ENCODE measurements at regions not wholly inside any gene's neighbourhood (a gene's known extent, or its start where the extent isn't known, plus 50 kb on each side); places are given as distances from the start of the nearest gene placed in this dataset.

DNA sequence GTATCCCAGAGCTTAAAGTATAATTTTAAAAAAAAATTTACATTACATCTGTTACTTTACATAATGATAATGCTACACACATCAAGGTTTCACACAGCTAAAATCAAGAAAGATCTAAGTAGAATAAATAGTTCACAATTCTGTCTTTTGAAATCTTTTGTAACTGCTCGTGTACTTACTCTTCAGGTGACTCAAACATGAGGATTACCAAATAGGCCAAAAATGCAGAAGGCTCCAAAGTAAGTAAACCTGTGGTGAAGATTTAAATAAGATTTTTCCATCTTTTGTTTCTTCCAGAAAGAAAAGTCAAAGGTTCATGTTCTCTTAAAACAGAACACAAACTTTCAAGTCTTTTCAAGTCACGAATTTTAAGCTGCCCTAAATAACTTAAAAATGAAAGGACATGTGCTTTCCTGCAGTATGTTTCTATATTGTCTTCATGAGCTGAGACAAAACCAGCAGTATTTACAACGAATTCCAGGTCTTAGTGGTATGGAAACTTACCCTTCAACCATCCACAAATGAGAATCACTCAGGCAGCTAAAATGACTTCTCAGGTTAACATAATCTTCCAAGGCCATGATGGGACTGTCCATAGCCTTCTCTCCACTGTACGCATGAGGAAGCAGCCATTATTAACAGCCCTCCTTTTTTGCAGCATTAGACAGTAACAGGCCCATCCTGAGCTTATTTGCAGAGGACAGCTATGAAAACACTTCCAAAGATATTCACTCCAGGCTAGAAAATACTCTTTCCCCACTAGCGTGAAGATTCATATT is 172.8 kb upstream of the EDNRA start:
- Histone ChIP-seq H3K4me3 (ENCODE audit: low read depth in 1 of 2, low read length in 2 of 2) (no peak overlapping the region), H3K36me3 (ENCODE audit: control insufficient read depth in 2 of 2, insufficient read depth in 2 of 2, low read length in 1 of 2) (no peaks in the 10 kb centered on the region), H3K9me3 (ENCODE audit: control insufficient read depth in 2 of 2, insufficient read depth in 1 of 2, low read depth in 1 of 2, low read length in 1 of 2) (no peaks in the 10 kb centered on the region), H3K27ac (ENCODE audit: low read depth in 2 of 2, low read length in 1 of 2) (no peak overlapping the region), H3K4me1 (ENCODE audit: control insufficient read depth in 2 of 2, insufficient read depth in 2 of 2, low read length in 1 of 2) (no peaks in the 10 kb centered on the region), H3K27me3 (ENCODE audit: control insufficient read depth in 1 of 2, insufficient read depth in 2 of 2, low read length in 2 of 2) (no peaks in the 10 kb centered on the region)
- 57 to 65% methylated on average over 5 of the region's 5 CpGs for WGBS, 2 donors

GRCh38 chr4:147309434-147309833 is 171.5 kb upstream of the EDNRA start:
- H3K27me3 ChIP-seq (ENCODE audit: control insufficient read depth in 1 of 2, insufficient read depth in 2 of 2, low read length in 2 of 2) = no peaks in the 10 kb centered on the region
- WGBS, 2 donors = 43 to 46% methylated on average over 4 of the region's 4 CpGs
- H3K36me3 ChIP-seq (ENCODE audit: control insufficient read depth in 2 of 2, insufficient read depth in 2 of 2, low read length in 1 of 2) = no peaks in the 10 kb centered on the region
- H3K27ac ChIP-seq (ENCODE audit: low read depth in 2 of 2, low read length in 1 of 2) = no peak overlapping the region
- no peak overlapping the region for H3K4me3 ChIP-seq (ENCODE audit: low read depth in 1 of 2, low read length in 2 of 2)
- H3K9me3 ChIP-seq (ENCODE audit: control insufficient read depth in 2 of 2, insufficient read depth in 1 of 2, low read depth in 1 of 2, low read length in 1 of 2) = no peaks in the 10 kb centered on the region
- H3K4me1 ChIP-seq (ENCODE audit: control insufficient read depth in 2 of 2, insufficient read depth in 2 of 2, low read length in 1 of 2) = no peaks in the 10 kb centered on the region

DNA sequence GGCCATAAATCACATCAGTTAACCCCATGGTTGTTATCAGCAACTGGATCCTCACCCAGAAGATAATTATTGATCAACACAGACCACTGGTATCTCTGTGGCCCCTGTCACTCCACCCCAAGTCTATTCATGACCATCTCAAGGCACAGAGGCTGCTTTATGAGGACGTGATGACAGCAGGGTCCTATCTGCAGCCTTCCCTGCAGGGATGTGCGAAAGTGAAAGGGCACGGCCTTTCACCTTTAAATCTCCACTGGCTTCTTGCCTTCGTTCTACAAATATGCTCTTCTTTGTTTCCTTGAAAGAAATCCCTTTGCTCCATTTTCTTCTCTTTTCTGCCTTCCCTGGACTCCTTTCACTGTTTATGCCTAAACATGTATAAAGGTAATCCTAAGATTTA is 170.6 kb upstream of the EDNRA start:
- Histone ChIP-seq H3K36me3 (ENCODE audit: control insufficient read depth in 2 of 2, insufficient read depth in 2 of 2, low read length in 1 of 2) (no peaks in the 10 kb centered on the region), H3K4me1 (ENCODE audit: control insufficient read depth in 2 of 2, insufficient read depth in 2 of 2, low read length in 1 of 2) (no peaks in the 10 kb centered on the region), H3K9me3 (ENCODE audit: control insufficient read depth in 2 of 2, insufficient read depth in 1 of 2, low read depth in 1 of 2, low read length in 1 of 2) (no peaks in the 10 kb centered on the region), H3K4me3 (ENCODE audit: low read depth in 1 of 2, low read length in 2 of 2) (no peak overlapping the region), H3K27me3 (ENCODE audit: control insufficient read depth in 1 of 2, insufficient read depth in 2 of 2, low read length in 2 of 2) (no peaks in the 10 kb centered on the region), H3K27ac (ENCODE audit: low read depth in 2 of 2, low read length in 1 of 2) (no peak overlapping the region)
- 58 to 59% methylated on average over 4 of the region's 4 CpGs for WGBS, 2 donors

DNA sequence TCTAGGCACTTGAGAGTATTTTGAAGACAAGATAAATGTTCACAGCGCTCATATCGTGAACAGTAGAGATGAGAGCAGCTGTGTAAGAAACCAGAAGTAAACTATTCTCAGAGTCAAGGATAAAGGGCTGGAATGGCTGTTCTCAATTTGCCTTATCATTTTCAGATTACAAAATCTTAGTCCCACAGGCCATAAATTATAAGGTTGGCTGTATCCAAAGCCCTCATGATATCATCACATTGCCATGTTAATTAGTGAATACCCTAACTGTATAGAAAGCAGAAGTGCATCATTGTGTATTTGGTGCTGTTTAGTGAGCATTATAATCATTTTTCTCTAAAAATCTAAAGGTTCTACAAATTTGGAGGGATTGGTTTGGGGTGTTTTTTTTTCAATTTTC is 168.9 kb upstream of the EDNRA start:
- H3K27ac ChIP-seq (ENCODE audit: low read depth in 2 of 2, low read length in 1 of 2) = no peak overlapping the region
- no peak overlapping the region for H3K4me3 ChIP-seq (ENCODE audit: low read depth in 1 of 2, low read length in 2 of 2)
- WGBS, 2 donors = 84 to 89% methylated on average over 2 of the region's 2 CpGs
- H3K9me3 ChIP-seq (ENCODE audit: control insufficient read depth in 2 of 2, insufficient read depth in 1 of 2, low read depth in 1 of 2, low read length in 1 of 2) = no peaks in the 10 kb centered on the region
- no peaks in the 10 kb centered on the region for H3K36me3 ChIP-seq (ENCODE audit: control insufficient read depth in 2 of 2, insufficient read depth in 2 of 2, low read length in 1 of 2)
- H3K27me3 ChIP-seq (ENCODE audit: control insufficient read depth in 1 of 2, insufficient read depth in 2 of 2, low read length in 2 of 2) = no peaks in the 10 kb centered on the region
- no peaks in the 10 kb centered on the region for H3K4me1 ChIP-seq (ENCODE audit: control insufficient read depth in 2 of 2, insufficient read depth in 2 of 2, low read length in 1 of 2)

DNA sequence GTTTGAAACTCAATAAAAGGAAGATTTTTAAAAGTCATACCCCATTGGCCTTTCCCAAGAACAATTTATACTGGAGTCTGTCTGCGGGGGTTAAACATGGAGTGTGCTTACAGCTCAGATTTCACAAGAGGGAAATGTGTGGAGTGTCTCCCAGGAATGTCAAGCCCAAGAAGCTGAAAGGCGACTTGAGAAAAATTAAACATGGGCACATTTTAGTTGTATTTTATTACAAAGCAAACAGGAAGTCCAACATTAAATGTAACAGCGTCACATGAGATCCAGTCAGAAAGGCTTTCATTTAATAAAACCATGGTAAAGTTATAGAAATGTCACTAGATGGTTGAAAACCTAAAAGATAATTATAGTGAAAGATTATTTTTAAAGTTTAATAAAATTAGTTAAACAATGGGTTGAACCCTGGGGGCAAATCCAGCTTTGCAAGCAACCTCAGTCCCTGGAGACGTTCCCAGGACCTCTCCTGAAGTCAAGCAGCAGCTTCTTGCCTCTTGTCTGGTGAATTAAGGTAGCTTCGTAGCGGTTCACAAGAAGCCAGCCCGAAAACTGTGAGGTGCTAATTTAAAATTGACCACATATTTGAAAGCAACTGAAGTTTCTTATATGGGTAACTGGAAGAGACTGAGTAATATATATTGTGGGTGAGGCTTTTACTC is 168.4 kb upstream of the EDNRA start:
- WGBS, 2 donors = 48 to 54% methylated on average over 7 of the region's 7 CpGs
- H3K27me3 ChIP-seq (ENCODE audit: control insufficient read depth in 1 of 2, insufficient read depth in 2 of 2, low read length in 2 of 2) = no peaks in the 10 kb centered on the region
- no peaks in the 10 kb centered on the region for H3K9me3 ChIP-seq (ENCODE audit: control insufficient read depth in 2 of 2, insufficient read depth in 1 of 2, low read depth in 1 of 2, low read length in 1 of 2)
- no peaks in the 10 kb centered on the region for H3K36me3 ChIP-seq (ENCODE audit: control insufficient read depth in 2 of 2, insufficient read depth in 2 of 2, low read length in 1 of 2)
- no peaks in the 10 kb centered on the region for H3K4me1 ChIP-seq (ENCODE audit: control insufficient read depth in 2 of 2, insufficient read depth in 2 of 2, low read length in 1 of 2)
- no peak overlapping the region for H3K27ac ChIP-seq (ENCODE audit: low read depth in 2 of 2, low read length in 1 of 2)
- H3K4me3 ChIP-seq (ENCODE audit: low read depth in 1 of 2, low read length in 2 of 2) = no peak overlapping the region

GRCh38 chr4:147313108-147313507 is 167.8 kb upstream of the EDNRA start:
- 96 to 97% methylated on average over 1 of the region's 1 CpG for WGBS, 2 donors
- no peaks in the 10 kb centered on the region for H3K9me3 ChIP-seq (ENCODE audit: control insufficient read depth in 2 of 2, insufficient read depth in 1 of 2, low read depth in 1 of 2, low read length in 1 of 2)
- no peak overlapping the region for H3K4me3 ChIP-seq (ENCODE audit: low read depth in 1 of 2, low read length in 2 of 2)
- H3K4me1 ChIP-seq (ENCODE audit: control insufficient read depth in 2 of 2, insufficient read depth in 2 of 2, low read length in 1 of 2) = no peaks in the 10 kb centered on the region
- H3K36me3 ChIP-seq (ENCODE audit: control insufficient read depth in 2 of 2, insufficient read depth in 2 of 2, low read length in 1 of 2) = no peaks in the 10 kb centered on the region
- H3K27me3 ChIP-seq (ENCODE audit: control insufficient read depth in 1 of 2, insufficient read depth in 2 of 2, low read length in 2 of 2) = no peaks in the 10 kb centered on the region
- H3K27ac ChIP-seq (ENCODE audit: low read depth in 2 of 2, low read length in 1 of 2) = no peak overlapping the region

- H3K9me3 ChIP-seq (ENCODE audit: control insufficient read depth in 2 of 2, insufficient read depth in 1 of 2, low read depth in 1 of 2, low read length in 1 of 2) = no peaks in the 10 kb centered on the region
- 33 to 38% methylated on average over 3 of the region's 3 CpGs for WGBS, 2 donors
- H3K36me3 ChIP-seq (ENCODE audit: control insufficient read depth in 2 of 2, insufficient read depth in 2 of 2, low read length in 1 of 2) = no peaks in the 10 kb centered on the region
- no peak overlapping the region for H3K27ac ChIP-seq (ENCODE audit: low read depth in 2 of 2, low read length in 1 of 2)
- H3K27me3 ChIP-seq (ENCODE audit: control insufficient read depth in 1 of 2, insufficient read depth in 2 of 2, low read length in 2 of 2) = no peaks in the 10 kb centered on the region
- H3K4me1 ChIP-seq (ENCODE audit: control insufficient read depth in 2 of 2, insufficient read depth in 2 of 2, low read length in 1 of 2) = no peaks in the 10 kb centered on the region
- no peak overlapping the region for H3K4me3 ChIP-seq (ENCODE audit: low read depth in 1 of 2, low read length in 2 of 2)
These were observed 162.3 kb upstream of the EDNRA start for GRCh38 chr4:147318586-147318985.

DNA sequence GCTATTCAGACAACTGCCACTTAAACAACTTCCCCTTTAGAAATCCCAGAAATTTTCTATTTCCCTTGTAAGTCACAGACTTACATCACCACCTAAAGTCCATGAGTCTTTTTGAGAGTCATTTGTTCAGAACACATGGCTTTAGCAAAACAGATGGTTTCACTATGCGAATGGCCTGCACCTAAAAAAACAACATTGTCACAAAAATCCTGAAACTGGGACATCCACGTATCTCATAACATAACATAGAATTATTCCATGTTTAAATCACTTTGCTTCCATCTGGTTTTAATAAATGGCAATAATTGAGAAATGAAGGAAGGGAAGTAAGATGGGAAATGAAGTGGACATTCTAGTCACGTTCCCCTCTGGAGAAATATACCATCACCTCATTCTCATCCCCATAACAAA is 155.3 kb upstream of the EDNRA start:
- H3K4me1 ChIP-seq (ENCODE audit: control insufficient read depth in 2 of 2, insufficient read depth in 2 of 2, low read length in 1 of 2) = no peaks in the 10 kb centered on the region
- no peak overlapping the region for H3K27ac ChIP-seq (ENCODE audit: low read depth in 2 of 2, low read length in 1 of 2)
- H3K4me3 ChIP-seq (ENCODE audit: low read depth in 1 of 2, low read length in 2 of 2) = no peak overlapping the region
- WGBS, 2 donors = 82 to 87% methylated on average over 3 of the region's 3 CpGs
- H3K27me3 ChIP-seq (ENCODE audit: control insufficient read depth in 1 of 2, insufficient read depth in 2 of 2, low read length in 2 of 2) = no peaks in the 10 kb centered on the region
- no peaks in the 10 kb centered on the region for H3K36me3 ChIP-seq (ENCODE audit: control insufficient read depth in 2 of 2, insufficient read depth in 2 of 2, low read length in 1 of 2)
- no peaks in the 10 kb centered on the region for H3K9me3 ChIP-seq (ENCODE audit: control insufficient read depth in 2 of 2, insufficient read depth in 1 of 2, low read depth in 1 of 2, low read length in 1 of 2)

- H3K27ac ChIP-seq (ENCODE audit: low read depth in 2 of 2, low read length in 1 of 2) = no peak overlapping the region
- no peaks in the 10 kb centered on the region for H3K36me3 ChIP-seq (ENCODE audit: control insufficient read depth in 2 of 2, insufficient read depth in 2 of 2, low read length in 1 of 2)
- H3K4me1 ChIP-seq (ENCODE audit: control insufficient read depth in 2 of 2, insufficient read depth in 2 of 2, low read length in 1 of 2) = no peaks in the 10 kb centered on the region
- H3K4me3 ChIP-seq (ENCODE audit: low read depth in 1 of 2, low read length in 2 of 2) = no peak overlapping the region
- no peaks in the 10 kb centered on the region for H3K9me3 ChIP-seq (ENCODE audit: control insufficient read depth in 2 of 2, insufficient read depth in 1 of 2, low read depth in 1 of 2, low read length in 1 of 2)
- no peaks in the 10 kb centered on the region for H3K27me3 ChIP-seq (ENCODE audit: control insufficient read depth in 1 of 2, insufficient read depth in 2 of 2, low read length in 2 of 2)
These were observed 154.3 kb upstream of the EDNRA start for GRCh38 chr4:147326591-147326990.

DNA sequence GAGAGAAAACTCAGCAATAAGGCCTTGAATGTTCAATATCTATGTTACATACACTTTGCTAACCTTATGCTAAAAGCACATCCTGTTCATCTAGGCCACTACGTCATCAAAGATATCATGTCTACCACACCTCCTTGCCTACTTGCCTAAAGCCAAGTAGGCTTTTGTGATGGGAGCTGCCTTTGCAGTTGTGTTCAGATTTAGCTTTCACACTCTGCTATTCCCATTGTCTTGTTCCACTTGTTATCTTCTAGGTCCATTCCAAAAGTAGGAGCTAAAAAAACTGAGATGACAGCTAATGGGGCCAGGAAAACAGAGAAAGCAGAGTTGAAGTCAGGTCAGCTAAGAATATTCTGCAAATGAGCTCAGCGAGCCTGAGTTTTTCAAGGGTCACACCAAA is 153.6 kb upstream of the EDNRA start:
- Histone ChIP-seq H3K4me1 (ENCODE audit: control insufficient read depth in 2 of 2, insufficient read depth in 2 of 2, low read length in 1 of 2) (no peaks in the 10 kb centered on the region), H3K27ac (ENCODE audit: low read depth in 2 of 2, low read length in 1 of 2) (no peak overlapping the region), H3K9me3 (ENCODE audit: control insufficient read depth in 2 of 2, insufficient read depth in 1 of 2, low read depth in 1 of 2, low read length in 1 of 2) (no peaks in the 10 kb centered on the region), H3K4me3 (ENCODE audit: low read depth in 1 of 2, low read length in 2 of 2) (no peak overlapping the region), H3K27me3 (ENCODE audit: control insufficient read depth in 1 of 2, insufficient read depth in 2 of 2, low read length in 2 of 2) (no peaks in the 10 kb centered on the region), H3K36me3 (ENCODE audit: control insufficient read depth in 2 of 2, insufficient read depth in 2 of 2, low read length in 1 of 2) (no peaks in the 10 kb centered on the region)
- WGBS, 2 donors = 73 to 81% methylated on average over 2 of the region's 2 CpGs

Measured in esophagus (tissue), 2 donors.